Left lung (tissue), 4 donors: ENCODE measurements at regions not wholly inside any gene's neighbourhood (a gene's known extent, or its start where the extent isn't known, plus 50 kb on each side); places are given as distances from the start of the nearest gene placed in this dataset.
A peak's percentile ranks its signal among the peaks of the same experiment; 100 is the strongest.

ENCODE experiments used
- ATAC-seq: fragments of 200-7000 bp; cut with Tn5 transposase; one replicate; pipeline ENCODE4 v1.9.1; 2020; ENCODE audit warnings: moderate library complexity
- DNase-seq, 4 donors: peaks; one replicate each; pipeline ENCODE4 v3.0.0-alpha.2; 2013 to 2020
- H3K27ac ChIP-seq, 2 donors: fragments of 200-600 bp; sonication (generic) in 1 of 2; one replicate each; pipeline versions ENCODE4 v1.5.0 to v1.8.0; 2020 to 2021
- H3K27me3 ChIP-seq, 2 donors: fragments of 200-600 bp; sonication (generic) in 1 of 2; one replicate each; pipeline versions ENCODE4 v1.5.0 to v1.8.0; 2020 to 2021
- H3K36me3 ChIP-seq, 2 donors: fragments of 200-600 bp; sonication (generic) in 1 of 2; one replicate each; pipeline versions ENCODE4 v1.5.0 to v1.8.0; 2020 to 2021
- H3K4me1 ChIP-seq, 2 donors: fragments of 200-600 bp; one replicate each; pipeline ENCODE4 v1.8.0; 2021
- H3K4me3 ChIP-seq, 2 donors: fragments of 200-600 bp; sonication (generic) in 1 of 2; one replicate each; pipeline versions ENCODE4 v1.5.0 to v1.8.0; 2020 to 2021; ENCODE audit warnings: mild to moderate bottlenecking in 1 of 2
- H3K9me3 ChIP-seq, 2 donors: fragments of 200-600 bp; sonication (generic) in 1 of 2; one replicate each; pipeline versions ENCODE4 v1.5.0 to v1.8.0; 2020 to 2021
- CTCF ChIP-seq, 2 donors: fragments of 200-600 bp; sonication (generic) in 1 of 2; IDR thresholded peaks; one replicate each; pipeline versions ENCODE4 v1.5.0 to v1.8.0; 2021; ENCODE audit warnings: antibody characterized with exemption in 2 of 2
- intact Hi-C, 2 donors: fragments of 100-400 bp; cut with DNase I; formaldehyde crosslinking; loops; one replicate each; pipeline versions ENCODE4 v1.11.2 to v1.14.2; 2022
- donor health status: DM: no; HTN: yes; CAD: no.
- donor health status: DM: no; HTN: no; CAD: no.

- Histone ChIP-seq H3K4me1 (no peaks in the 10 kb centered on the region), H3K36me3 (no peaks in the 10 kb centered on the region), H3K27me3 (no peaks in the 10 kb centered on the region), H3K9me3 (peaks cover 0 to 6% of the 10 kb centered on the region in 2 donors), H3K4me3 (no peak overlapping the region), H3K27ac (no peak overlapping the region)
- no peak for TF ChIP-seq CTCF (IDR thresholded peaks at IDR 0.05)
- DNase-seq, result no peak
- intact Hi-C loops, result no loop called here
- ATAC-seq, result no peak
Measured at GRCh38 chr14:55512421-55512820, 67.6 kb upstream of the KTN1 start.

DNA sequence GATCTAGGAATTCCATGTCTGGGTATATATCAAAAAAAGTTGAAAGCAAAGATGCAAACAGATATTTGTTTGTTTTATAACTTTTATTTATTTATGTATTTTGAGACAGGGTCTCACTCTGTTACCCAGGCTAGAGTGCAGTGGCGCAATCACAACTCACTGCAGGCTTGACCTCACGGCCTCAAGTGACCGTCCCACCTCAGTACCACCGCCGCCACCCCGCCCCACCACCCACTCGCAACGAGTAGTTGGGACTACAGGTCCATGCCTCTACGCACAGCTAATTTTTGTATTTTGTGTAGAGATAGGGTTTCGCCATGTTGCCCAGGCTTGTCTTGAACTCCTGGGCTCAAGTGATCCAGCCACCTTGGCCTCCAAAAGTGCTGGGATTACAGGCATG lies 66.5 kb upstream of the KTN1 start:
- no peak overlapping the region for H3K27ac ChIP-seq
- intact Hi-C loops, result no loop called here

DNA sequence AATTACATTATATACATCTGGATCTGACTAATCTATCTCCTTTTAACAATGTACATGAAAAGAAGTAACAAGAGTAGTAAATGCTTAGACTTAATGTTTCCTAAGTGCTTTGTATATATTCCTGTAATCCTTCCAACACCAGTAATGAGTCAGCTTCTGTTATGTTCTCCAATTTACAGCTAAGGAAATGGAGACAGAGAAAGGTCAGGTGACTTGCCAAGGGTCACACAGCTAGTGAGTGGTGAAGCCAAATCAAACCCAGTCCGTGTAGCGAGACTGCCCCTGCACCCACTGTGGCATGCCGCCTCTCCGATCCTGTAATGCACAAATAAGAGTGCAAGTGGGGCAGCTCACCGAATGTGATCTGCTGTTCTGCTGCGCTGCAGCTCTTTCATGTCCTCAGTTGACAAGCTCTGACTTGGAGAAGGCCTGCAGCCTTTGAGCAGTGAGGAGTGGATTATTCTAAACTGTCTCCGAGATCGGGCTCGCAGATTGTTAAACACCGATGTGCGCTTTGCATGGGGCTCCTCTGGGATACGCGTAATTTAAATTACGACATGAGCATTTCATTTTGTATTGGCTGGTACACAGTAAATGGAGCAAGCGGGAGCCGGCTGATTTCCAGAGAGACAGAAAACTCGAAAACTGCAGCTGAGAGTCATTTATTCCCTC lies 65.1 kb upstream of the KTN1 start:
- DNase-seq (no peak), ATAC-seq (no peak)
- H3K4me3 ChIP-seq, result no peak overlapping the region
- H3K9me3 ChIP-seq, result peaks cover 0 to 6% of the 10 kb centered on the region in 2 donors
- TF ChIP-seq CTCF (IDR thresholded peaks at IDR 0.05), result no peak
- H3K27ac ChIP-seq, result no peak overlapping the region
- H3K36me3 ChIP-seq, result no peaks in the 10 kb centered on the region
- H3K4me1 ChIP-seq, result no peaks in the 10 kb centered on the region
- intact Hi-C loops, result no loop called here
- no peaks in the 10 kb centered on the region for H3K27me3 ChIP-seq

More for the DNA sequence above, 66.5 kb upstream of the KTN1 start:
- H3K9me3 ChIP-seq, result peaks cover 0 to 6% of the 10 kb centered on the region in 2 donors
- TF ChIP-seq CTCF (IDR thresholded peaks at IDR 0.05), result no peak
- H3K4me1 ChIP-seq, result no peaks in the 10 kb centered on the region
- DNase-seq, result no peak
- H3K36me3 ChIP-seq, result no peaks in the 10 kb centered on the region
- no peak for ATAC-seq
- no peaks in the 10 kb centered on the region for H3K27me3 ChIP-seq
- H3K4me3 ChIP-seq, result no peak overlapping the region

GRCh38 chr14:55516776-55517175 lies 63.2 kb upstream of the KTN1 start:
- no peak overlapping the region for H3K27ac ChIP-seq
- intact Hi-C loops, result no loop called here
- DNase-seq, result no peak
- TF ChIP-seq CTCF (IDR thresholded peaks at IDR 0.05), result no peak
- peak; percentile 71 for ATAC-seq
- no peak overlapping the region for H3K4me3 ChIP-seq
- no peaks in the 10 kb centered on the region for H3K4me1 ChIP-seq
- H3K27me3 ChIP-seq, result no peaks in the 10 kb centered on the region
- peaks cover 0 to 3% of the 10 kb centered on the region in 2 donors for H3K9me3 ChIP-seq
- H3K36me3 ChIP-seq, result no peaks in the 10 kb centered on the region

GRCh38 chr14:55518391-55518790 lies 61.6 kb upstream of the KTN1 start:
- Histone ChIP-seq H3K9me3 (peaks cover 0 to 8% of the 10 kb centered on the region in 2 donors), H3K27ac (no peak overlapping the region), H3K4me3 (no peak overlapping the region), H3K27me3 (no peaks in the 10 kb centered on the region), H3K4me1 (no peaks in the 10 kb centered on the region), H3K36me3 (no peaks in the 10 kb centered on the region)
- ATAC-seq, result no peak
- no peak for DNase-seq
- intact Hi-C loops, result no loop called here
- TF ChIP-seq CTCF (IDR thresholded peaks at IDR 0.05), result no peak
